22Rv1 (cell line): ENCODE measurements at regions not wholly inside any gene's neighbourhood (a gene's known extent, or its start where the extent isn't known, plus 50 kb on each side); places are given as distances from the start of the nearest gene placed in this dataset.

Experiments
- ZFX ChIP-seq: fragments of 450-650 bp; IDR thresholded peaks from 2 replicates; pipeline ENCODE4 v1.6.1; 2017; ENCODE audit warnings: antibody characterized with exemption, borderline replicate concordance
- TF ChIP-seq, protein P1 (sequence below): fragments of 450-650 bp; IDR thresholded peaks from 2 replicates; pipeline ENCODE4 v1.5.1; 2017; ENCODE audit warnings: mild to moderate bottlenecking

DNA sequence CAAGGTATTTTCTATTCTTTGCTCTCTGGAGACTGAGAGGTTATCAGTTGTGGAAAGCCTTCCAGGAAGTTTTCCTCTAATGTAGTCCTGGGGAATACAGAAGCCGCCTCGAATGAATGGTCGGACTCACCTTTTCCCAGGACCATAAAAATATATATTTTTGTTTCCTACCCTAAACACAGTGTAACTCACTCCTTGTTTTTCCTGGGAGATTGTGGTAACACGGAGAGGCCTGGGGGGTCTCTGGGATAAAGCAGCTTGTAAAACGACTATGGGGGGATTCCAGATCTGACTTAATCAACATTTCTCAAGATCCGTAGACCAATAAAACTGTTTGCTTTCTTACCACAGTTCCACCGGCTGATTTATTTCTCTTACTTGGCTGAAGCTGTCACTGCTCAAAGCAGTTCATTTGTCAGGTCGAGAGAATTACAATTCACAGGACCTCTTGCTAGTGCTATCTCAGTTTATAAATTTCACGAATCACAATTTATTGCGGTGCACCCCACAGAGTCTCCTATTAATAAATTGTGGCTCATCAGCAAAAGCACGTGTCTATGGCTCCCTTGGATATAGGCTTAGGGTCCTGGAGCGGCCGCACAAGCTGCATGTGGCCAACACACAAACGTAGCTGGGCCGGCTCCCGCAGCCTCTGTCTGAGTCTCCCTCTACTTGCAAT is 176.3 kb upstream of the BMPER start:
- TF ChIP-seq, protein P1, sequence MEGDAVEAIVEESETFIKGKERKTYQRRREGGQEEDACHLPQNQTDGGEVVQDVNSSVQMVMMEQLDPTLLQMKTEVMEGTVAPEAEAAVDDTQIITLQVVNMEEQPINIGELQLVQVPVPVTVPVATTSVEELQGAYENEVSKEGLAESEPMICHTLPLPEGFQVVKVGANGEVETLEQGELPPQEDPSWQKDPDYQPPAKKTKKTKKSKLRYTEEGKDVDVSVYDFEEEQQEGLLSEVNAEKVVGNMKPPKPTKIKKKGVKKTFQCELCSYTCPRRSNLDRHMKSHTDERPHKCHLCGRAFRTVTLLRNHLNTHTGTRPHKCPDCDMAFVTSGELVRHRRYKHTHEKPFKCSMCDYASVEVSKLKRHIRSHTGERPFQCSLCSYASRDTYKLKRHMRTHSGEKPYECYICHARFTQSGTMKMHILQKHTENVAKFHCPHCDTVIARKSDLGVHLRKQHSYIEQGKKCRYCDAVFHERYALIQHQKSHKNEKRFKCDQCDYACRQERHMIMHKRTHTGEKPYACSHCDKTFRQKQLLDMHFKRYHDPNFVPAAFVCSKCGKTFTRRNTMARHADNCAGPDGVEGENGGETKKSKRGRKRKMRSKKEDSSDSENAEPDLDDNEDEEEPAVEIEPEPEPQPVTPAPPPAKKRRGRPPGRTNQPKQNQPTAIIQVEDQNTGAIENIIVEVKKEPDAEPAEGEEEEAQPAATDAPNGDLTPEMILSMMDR = no peak
- TF ChIP-seq ZFX = no peak
